HG02798 (cell line): ENCODE measurements at regions not wholly inside any gene's neighbourhood (a gene's known extent, or its start where the extent isn't known, plus 50 kb on each side); places are given as distances from the start of the nearest gene placed in this dataset.

ENCODE experiments used
- ATAC-seq: cut with Tn5 transposase; IDR thresholded peaks from one replicate; pipeline ENCODE4 v1.9.1; 2021; ENCODE audit warnings: mild to moderate bottlenecking; ENCODE audit not compliant: unreplicated experiment, poor library complexity

DNA sequence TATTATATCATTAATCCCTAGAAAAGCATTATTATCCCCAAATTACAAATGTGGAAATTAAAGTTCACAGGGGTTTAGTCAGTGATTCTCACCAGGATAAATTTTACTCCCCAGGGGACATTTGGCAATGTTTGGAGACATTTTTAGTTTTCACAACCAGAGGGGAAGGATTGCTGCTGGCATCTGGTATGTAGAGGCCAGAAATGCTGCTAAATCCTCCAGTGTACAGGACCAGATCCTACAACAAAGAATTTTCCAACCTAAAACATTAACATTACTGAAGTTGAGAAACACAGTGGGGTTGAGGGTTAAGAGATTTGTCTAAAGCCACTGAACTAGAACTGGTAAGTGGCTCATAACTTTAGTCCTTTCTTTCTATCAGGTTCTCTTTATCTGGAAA lies 162.0 kb upstream of the SYT6 start:
- ATAC-seq = no peak

DNA sequence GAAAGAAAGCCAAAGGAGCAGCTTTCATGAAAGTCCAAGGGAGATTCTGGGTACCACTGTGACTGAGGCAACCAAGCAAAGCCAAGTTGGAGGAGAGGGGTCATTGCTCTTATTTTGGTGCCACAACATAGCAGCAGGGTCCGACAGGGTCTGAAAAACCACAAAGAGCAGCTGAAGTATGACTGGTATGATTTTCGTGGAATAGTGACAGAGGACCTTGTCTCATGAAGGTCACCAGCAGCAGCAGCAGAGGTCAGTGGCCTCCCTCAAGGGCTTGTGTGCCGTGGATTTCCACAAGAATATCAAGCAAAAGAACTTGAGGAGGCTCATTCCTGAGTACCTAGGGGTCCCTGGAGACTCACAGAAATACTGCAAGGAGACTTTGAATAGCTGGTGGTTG lies 160.9 kb upstream of the SYT6 start:
- no peak for ATAC-seq

DNA sequence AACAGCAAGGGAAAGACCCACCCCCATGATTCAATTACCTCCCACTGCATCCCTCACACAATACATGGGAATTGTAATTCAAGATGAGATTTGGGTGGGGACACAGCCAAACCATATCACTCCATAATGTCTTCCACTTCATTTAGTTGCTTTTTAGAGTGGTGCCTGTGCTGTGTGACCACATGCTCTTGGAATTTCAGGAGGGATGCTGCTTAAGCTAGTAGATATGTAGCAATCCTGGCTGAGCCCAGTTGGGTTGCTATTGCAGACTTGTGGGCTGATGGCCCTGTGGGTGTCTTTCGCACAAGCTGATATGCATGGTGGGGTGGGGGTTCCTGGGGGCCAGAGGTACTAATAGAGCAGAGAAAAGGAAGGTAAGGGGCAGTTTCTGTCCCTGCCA lies 160.4 kb upstream of the SYT6 start:
- no peak for ATAC-seq

DNA sequence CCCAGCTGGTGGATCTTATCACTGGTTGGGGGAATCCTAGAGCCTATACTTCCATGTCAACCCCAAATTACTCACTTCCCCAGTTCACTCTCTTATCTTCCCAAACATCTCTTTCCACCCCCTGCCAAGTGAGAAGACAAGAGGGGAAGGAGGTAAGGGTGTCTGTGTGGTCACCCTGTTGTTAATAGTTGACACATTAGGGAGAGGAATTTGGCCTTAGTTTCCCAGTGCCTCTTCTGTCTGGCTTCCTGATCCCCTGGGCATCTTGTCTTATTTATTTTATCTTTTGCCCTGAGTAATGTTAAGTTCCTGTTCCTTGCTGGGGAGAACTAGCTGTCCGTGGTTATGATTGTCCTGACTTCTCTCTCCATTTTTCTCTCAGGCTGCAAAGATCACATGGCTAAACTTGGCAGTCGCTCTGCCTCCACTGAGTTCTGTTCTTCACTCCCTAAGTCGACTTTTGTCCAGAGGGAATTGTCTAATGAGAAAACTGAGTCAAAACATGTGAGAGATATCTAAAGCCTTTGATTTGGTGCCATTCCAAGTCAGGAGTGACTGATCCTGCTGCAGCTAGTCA lies 157.1 kb upstream of the SYT6 start:
- no peak for ATAC-seq

DNA sequence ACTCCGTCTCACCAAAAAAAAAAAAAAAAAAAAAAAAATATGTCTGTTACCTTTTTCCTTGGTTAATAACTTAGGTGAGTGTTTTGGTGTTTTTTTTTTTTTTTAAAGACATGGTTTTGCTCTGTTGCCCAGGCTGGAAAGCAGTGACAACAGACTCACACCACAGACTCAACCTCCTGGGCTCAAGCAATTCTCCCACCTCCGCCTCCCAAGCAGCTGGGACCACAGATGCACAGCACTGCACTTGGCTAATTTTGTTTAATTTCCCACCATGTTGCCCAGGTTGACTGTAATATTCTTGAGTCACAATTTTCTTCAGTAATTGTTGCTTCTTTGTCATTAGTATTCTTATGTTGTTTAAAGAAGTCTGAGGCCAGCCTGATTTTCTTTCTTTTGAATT lies 149.2 kb upstream of the SYT6 start:
- no peak for ATAC-seq

DNA sequence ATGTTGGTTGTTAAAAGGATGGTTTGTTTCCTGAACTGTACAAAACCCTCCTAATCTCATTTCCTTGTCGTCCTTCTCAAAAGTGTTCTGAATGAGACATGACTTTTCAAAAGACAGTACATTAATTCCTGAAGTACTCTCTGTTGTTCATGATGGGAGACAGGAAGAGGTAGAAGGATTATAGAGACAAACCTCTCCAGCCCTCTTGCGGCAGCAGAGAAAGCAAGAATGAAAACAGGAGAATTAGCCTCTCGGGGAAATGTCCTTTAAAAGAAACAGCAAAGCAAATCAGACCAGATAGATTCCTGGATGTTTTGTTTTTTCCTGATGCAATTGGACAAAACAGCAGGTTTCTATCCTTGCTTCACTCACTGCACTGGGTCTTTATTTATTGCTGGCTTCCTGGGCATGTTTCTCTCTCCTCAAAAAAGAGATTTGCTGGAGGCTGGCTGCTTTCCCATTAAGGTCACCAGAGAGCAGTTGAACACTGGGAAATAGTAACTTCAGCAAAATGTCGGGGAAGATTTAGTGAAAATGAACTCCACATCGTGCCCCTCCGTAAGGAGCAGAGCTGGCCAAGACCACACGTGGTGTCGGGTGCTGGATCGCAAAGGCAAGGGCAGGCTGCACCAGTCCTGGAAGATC lies 145.8 kb upstream of the SYT6 start:
- no peak for ATAC-seq

DNA sequence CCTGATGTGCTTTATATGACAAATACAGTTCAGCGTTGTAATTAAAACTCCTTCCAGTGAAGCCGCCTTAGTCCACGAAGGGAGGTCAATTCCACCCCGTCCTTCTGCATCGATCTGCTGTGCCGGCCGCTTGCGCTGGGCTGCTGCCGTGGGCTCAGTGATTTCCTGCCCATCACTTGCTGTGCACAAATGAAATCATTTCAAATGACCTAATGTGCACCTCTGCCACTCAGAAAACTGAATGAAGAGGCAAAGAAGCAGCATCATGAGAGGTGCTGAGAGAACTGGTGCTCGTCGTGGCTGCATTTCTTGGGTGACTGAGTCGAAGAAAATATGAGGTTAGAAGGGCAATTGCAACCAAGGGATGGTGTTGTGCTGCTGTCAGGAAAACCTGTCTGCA lies 144.3 kb upstream of the SYT6 start:
- no peak for ATAC-seq

DNA sequence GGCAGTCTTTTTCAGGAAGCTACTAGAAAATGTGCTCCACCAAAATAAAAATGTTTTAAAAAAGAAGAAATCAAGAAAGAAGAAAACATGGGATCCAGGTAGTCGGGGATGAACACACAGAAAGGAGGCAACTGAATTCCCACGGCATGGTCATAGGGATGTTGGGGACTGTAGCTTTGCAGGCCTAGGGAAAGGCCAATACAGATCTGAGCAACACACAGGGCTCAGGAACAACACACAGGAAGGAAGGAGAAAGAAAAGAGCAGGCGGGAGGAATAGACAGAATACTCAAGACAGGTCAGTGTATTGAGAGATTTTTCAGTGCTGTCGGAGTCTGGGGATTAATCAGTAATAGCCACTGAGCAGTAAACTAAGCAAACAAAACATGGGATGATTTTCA lies 142.7 kb upstream of the SYT6 start:
- no peak for ATAC-seq

DNA sequence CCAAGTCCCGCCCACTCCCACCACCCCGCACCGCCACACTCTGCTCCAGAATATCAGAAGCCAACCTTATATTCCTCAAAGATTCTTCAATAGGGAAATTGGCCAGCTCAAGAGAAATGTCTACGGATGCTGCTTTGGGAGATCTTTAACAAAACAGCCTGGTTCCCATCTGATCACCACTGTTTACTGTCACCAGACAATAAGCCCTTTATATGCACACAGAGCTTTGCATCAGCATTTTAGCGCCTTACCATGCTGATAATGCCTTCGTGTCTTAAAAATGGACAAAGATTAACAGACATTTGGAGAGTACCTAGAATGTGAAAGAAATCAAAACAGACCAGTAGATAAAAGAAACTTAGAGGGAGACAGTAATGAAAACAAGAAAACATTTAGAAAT lies 141.7 kb upstream of the SYT6 start:
- ATAC-seq = no peak

DNA sequence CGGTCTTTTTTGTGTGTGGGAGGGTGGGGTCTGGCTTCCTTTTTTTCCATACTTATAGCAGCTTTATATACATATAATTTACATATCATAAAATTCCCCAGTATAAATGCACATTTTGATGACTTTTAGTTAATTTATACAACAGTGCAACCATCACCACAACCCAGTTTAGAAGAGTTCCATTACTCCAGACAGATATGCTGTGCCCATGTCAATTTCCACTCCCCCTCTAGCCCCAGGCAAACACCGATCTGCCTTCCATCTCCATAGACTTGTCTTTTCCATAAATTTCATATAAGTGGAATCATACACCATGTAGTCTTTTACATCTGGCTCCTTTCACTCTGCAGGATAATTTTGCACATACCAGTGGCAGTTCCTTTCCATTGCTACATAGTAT lies 139.2 kb upstream of the SYT6 start:
- ATAC-seq = no peak

DNA sequence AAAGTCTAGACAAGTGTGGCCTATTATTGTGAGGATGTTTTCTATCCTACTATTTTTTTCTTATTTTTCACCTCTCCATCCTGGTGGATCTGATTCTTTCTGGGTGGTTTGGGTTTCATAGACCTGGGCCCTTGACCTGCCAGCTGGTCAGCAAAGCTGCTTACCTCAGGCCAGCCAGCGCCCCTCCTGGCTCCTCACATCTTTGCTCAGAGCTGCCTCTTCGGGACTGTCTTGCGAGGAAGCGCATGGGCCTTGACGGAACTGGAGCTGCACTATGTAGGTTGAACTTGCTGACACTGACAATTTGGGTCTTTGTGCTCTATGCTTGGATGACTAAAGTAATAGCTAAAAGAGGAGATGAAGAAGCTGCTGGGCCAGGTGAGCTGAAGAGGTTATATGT lies 138.5 kb upstream of the SYT6 start:
- no peak for ATAC-seq

DNA sequence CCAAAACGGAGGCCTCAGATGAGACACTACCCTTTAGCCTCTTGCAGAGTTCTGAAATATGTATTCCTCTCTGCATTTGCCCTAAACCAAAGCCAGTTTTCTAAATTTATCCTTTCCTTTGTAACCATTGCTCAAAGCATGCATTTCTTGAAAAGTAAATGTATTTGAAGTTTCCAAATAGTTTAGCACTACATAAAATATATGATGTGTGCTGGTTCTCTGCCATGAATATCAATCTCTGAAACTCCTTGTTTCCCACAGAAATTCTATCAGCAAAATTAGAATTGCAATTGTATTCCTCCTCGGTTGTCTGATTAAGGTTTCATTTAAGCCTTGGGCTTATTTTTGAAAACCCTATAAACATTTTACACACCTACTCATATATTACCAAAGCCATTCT lies 137.1 kb upstream of the SYT6 start:
- no peak for ATAC-seq

DNA sequence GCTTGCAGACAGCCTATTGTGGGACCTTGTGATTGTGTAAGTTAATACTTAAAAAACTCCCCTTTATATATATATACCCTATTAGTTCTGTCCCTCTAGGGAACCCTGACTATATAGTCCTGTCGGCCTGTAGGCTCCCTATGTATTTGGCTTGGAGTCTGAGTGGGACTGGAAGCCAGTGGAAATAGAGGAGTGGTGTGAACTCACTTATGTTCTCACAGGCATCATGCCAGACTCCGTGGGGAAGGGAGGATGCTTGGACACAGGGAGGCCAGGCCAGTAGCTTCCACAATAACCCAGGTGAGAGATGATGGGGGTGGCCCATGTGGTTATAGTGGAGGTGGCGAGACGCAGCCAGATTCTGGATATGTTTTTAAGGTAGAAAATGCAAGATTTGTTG lies 136.7 kb upstream of the SYT6 start:
- ATAC-seq = no peak

DNA sequence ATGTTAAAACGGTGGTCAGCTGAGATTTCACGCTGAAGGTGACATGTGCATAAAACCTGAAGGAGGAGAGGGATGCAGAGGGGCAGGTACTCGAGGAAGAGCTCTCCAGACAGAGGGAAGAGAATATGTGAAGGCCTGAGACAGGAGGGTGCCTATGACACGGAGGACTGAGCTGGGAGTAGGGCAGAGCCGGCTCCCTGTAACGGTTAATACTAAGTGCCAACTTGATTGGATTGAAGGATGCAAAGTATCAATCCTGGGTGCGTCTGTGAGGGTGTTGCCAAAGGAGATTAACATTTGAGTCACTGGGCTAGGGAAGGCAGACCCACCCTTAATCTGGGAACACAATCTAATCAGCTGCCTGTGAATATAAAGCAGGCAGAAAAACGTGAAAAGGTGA lies 136.2 kb upstream of the SYT6 start:
- ATAC-seq = no peak

DNA sequence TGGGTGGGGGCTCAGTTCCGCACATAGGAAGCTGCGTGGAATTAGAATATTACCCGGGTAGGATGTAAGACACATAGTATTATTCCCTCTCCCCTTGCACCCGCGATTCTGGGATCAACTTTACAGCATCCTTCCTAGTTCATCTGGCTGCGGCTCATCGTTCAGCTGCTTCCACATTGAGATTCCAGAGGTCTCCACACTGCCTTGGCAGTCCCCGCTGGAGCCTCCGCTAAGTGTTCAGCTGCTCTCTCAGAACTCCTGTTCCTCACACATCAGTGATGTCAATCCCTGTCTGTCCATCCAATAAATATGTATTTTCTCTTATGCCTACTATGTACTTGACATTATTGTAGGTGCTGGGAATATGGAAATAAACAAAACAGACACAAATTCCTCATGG lies 135.6 kb upstream of the SYT6 start:
- no peak for ATAC-seq

DNA sequence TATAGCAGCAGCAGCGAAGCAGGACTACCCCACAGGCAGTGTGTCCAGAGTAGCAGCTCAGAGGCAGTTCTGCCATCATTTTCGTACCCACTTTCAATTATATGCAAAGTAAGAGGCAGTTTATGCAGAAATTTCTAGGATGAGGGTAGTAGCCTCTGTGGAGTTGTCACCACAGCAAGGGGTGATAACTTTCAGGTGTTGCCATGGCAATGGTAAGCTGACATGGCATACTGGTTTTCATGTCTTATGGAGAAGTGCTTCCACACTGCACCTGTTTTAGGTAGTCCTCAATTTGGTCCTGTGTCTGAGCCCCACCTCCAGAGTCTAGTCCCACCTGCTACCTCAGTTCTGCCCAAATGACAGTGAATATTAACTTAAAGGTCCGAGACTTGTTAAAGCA lies 133.3 kb upstream of the SYT6 start:
- no peak for ATAC-seq

DNA sequence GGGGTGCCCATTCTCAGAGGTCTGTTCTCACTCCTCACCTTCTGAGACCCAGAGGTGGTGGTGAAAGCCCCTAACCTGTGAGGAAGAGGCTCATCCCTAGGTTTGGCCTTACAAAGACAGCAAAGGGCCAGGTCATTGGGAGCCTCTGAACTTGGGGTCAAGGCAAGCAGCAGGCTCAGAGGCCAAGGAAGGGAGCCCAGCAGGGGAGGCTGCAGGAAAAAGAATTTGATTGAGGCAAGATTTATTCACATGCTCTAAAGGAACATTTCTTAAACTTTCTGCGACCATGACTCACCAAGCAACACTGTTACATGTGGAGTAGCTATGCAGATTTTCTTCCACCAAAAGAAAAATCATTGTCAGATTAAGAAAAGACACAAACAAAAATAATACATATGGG lies 132.5 kb upstream of the SYT6 start:
- no peak for ATAC-seq

DNA sequence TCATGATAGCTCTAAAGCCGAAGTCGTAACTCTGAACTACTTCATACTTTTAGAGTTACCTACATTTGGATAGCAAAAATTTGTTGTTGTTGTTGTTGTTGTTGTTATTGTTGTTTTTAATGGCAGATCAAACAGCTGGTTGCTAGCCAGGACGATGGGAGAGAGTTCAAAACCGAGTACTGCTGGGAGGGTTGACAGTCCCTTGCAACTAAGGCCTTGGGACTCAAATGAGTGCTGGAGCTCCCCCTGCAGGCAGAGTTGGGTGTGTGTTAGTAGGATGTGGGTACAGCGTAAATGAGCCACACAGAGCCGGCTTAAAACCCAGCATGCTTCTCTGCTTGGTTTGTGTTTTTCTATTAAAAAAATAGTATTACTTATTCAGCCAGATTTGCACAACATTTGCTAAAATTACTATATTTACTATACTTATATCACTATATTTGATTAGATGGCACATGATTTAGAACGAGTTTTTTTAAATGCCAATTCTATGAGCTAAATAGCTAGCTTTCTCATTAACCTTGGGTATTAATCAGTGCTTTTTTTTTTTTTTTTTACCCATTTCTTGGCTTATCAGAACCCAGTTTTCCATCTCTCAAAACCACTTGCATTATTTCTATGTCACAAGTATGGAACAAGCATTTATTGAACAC lies 129.2 kb upstream of the SYT6 start:
- ATAC-seq = peak; percentile 93

DNA sequence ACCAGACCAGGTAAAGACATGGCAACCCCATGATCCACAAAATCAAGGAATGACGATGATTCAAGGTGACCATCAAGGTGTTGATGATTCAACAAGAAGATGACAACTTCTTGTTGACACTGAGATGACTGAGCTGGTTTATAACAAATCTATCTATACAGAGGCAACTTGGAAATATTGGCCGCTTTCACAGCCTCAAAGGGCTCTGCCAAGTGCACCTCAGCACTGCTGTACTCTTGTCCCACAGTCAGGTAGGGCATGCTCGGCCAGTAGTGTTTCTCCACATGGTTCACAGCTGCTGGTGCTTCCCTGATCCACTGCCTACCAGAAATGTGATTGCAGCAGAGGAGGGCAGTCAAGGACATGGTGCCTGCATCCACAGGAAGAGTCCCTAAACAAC lies 125.2 kb upstream of the SYT6 start:
- ATAC-seq = no peak

DNA sequence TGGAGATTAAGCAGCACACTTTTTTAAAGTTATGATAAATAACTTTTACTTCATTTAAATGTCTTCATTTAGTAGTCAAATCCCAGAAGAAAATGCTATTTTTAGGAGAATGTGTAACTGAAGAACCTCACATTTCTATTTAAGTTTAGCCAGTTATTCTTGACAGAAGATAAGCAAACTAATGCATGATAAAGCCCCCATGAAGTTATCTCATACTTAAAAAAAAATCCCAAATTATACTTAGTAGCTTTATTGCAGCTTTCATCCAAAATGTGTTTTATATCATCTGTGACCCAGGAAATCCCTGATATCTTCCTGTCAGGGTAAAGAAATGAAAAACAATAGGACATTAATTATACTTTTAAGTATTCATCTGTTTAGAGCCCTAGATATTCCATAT lies 124.8 kb upstream of the SYT6 start:
- no peak for ATAC-seq

DNA sequence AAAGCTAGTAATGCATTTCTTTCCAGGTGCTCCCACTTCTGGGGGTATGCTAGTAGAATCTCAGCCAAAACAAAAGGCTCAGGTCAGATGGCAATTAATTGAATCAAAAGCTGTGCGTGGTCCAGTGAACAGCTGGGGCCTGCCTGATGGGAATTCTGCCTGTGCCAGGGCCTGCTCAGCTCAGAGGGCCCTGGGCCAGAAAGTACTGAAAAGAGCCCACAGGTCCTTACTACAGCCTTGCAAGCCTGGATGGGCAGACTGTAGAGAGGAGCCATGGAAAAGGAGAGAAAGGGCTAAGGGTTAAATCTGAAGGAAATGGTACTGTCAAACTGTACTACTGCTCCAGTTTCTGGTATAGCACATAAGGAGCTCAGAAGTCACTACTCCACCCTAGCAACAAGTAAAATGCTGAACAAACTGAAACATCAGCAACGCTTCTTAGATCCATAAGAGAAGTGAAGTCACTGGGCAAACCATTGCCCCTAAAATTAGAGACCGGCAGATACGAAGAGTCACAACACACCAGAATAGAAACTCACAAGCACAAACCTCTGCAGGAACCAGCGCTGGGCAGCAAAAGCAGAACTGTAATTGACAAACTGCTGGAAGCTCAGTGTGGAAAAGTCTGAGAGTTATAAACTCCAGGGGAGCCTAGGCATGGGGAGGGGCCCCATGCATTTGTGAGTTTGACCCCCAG lies 121.1 kb upstream of the SYT6 start:
- ATAC-seq = no peak

DNA sequence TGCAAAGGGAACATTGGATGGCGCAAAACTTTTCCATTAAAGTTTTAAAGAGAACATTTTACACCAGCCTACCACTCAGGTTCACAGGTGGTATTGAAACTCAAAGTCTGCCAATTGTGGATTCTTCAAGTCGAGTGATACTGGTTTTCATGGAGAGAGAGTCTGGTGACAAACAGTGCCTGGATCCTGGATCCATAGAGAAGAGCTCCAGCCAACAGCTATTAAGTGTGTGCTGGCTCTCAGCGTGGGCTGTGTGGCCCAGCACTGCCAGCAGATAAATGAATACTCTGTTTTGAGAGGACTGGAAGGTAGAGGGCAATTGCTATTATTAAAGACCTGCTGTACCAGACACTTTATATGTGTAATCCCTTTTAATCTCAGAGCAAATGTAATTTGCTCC lies 118.9 kb upstream of the SYT6 start:
- ATAC-seq = no peak
